Activated CD4-positive, alpha-beta T cell treated with anti-CD3 and anti-CD28 coated beads for 36 hours (primary cell): ENCODE measurements at regions not wholly inside any gene's neighbourhood (a gene's known extent, or its start where the extent isn't known, plus 50 kb on each side); places are given as distances from the start of the nearest gene placed in this dataset.
A peak's percentile ranks its signal among the peaks of the same experiment; 100 is the strongest.
"Not testable (repeated sequence)": the region's sequence is repeated elsewhere in the genome, so short reads cannot be mapped to it uniquely, and the experiment has no call there.

Source experiments
- ATAC-seq: fragments of 200-7000 bp; cut with Tn5 transposase; one replicate; pipeline ENCODE4 v1.10.0; 2021; ENCODE audit warnings: mild to moderate bottlenecking, moderate library complexity
- CTCF ChIA-PET: fragments of 350-600 bp; sonication (Branson Sonifier 250); formaldehyde crosslinking; loops from one replicate; lab custom pipeline; 2021; ENCODE audit warnings: antibody characterized with exemption; lab: Charles Lee
- POLR2A ChIA-PET: fragments of 350-600 bp; sonication (Branson Sonifier 250); formaldehyde crosslinking; loops from one replicate; lab custom pipeline; 2021; ENCODE audit warnings: antibody characterized with exemption, inconsistent platforms; lab: Charles Lee
- DNase-seq: peaks from one replicate; pipeline ENCODE4 v3.0.0-alpha.2; 2020
- H3K27ac Mint-ChIP-seq: one replicate; pipeline ENCODE4 v1.8.0; 2021; ENCODE audit warnings: mixed read lengths
- H3K27me3 Mint-ChIP-seq: one replicate; pipeline ENCODE4 v1.8.0; 2021; ENCODE audit warnings: mixed read lengths
- H3K36me3 Mint-ChIP-seq: one replicate; pipeline ENCODE4 v1.8.0; 2021; ENCODE audit warnings: low read depth, mixed read lengths
- H3K4me1 Mint-ChIP-seq: one replicate; pipeline ENCODE4 v1.8.0; 2021; ENCODE audit warnings: mixed read lengths
- H3K4me3 Mint-ChIP-seq: one replicate; pipeline ENCODE4 v1.8.0; 2021; ENCODE audit warnings: mild to moderate bottlenecking, moderate library complexity, mixed read lengths
- H3K9me3 Mint-ChIP-seq: one replicate; pipeline ENCODE4 v1.8.0; 2021; ENCODE audit warnings: low read depth, mixed read lengths
- intact Hi-C, 2 experiments: fragments of 100-400 bp; cut with DNase I in 1 of 2; cut with micrococcal nuclease in 1 of 2; formaldehyde crosslinking; loops; one replicate each; pipeline versions ENCODE4 v1.14.2 to v1.15.1; 2022 to 2024; cut with DNase I, micrococcal nuclease

DNA sequence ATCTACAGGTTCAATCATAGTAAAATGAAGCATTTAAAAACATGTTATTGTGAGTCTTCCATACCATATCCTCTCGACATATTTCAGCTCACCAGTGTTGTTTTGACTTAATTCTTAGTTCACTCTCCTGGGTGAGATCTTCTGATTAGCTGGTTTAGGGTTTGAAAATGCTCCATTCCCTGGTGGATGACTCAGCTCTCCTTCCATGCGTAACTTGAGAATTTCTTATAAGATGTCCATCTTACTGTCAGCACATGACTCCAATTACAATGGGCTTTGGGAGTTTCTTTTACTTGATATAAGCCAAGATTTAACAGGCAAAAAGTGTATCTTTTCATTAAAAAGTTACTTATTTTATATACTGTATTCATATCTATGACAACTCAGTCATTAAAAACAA, 476.5 kb downstream of the BRINP3 start:
- H3K27ac Mint-ChIP-seq = no peak overlapping the region
- DNase-seq = no peak
- no peak overlapping the region for H3K4me3 Mint-ChIP-seq
- intact Hi-C loops = no loop called here
- H3K9me3 Mint-ChIP-seq = peaks cover 2% of the 10 kb centered on the region
- no peaks in the 10 kb centered on the region for H3K36me3 Mint-ChIP-seq
- H3K4me1 Mint-ChIP-seq = no peaks in the 10 kb centered on the region
- CTCF ChIA-PET = no interaction called here
- ATAC-seq = no peak
- POLR2A ChIA-PET = no interaction called here
- no peaks in the 10 kb centered on the region for H3K27me3 Mint-ChIP-seq

- DNase-seq (no peak), ATAC-seq (no peak)
- no peaks in the 10 kb centered on the region for H3K4me1 Mint-ChIP-seq
- no peaks in the 10 kb centered on the region for H3K27me3 Mint-ChIP-seq
- H3K9me3 Mint-ChIP-seq = peaks cover 5% of the 10 kb centered on the region
- H3K4me3 Mint-ChIP-seq = no peak overlapping the region
- H3K36me3 Mint-ChIP-seq = no peaks in the 10 kb centered on the region
- H3K27ac Mint-ChIP-seq = no peak overlapping the region
- CTCF ChIA-PET = no interaction called here
- POLR2A ChIA-PET = no interaction called here
- intact Hi-C loops = no loop called here
Measured at GRCh38 chr1:190003376-190003775, 474.3 kb downstream of the BRINP3 start.

DNA sequence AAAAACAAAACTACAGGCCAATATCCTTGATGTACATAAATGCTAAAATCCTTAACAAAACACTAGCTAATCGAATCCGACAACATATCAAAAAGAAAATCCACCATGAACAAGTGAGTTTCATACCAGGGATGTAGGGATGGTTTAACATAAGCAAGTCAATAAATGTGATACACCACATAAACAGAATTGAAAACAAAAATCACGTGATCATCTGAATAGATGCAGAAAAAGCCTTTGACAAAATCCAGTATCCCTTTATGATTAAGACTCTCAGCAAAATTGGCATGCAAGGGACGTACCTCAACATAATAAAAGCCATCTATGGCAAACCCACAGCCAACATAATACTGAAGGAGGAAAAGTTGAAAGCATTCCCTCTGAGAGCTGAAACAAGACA, 466.1 kb downstream of the BRINP3 start:
- no peak for DNase-seq
- CTCF ChIA-PET = no interaction called here
- Mint-ChIP-seq H3K27me3 (no peaks in the 10 kb centered on the region), H3K36me3 (no peaks in the 10 kb centered on the region), H3K4me3 (no peak overlapping the region), H3K9me3 (peaks cover 22% of the 10 kb centered on the region), H3K27ac (no peak overlapping the region), H3K4me1 (no peaks in the 10 kb centered on the region)
- intact Hi-C loops = no loop called here
- ATAC-seq = no peak
- POLR2A ChIA-PET = no interaction called here

DNA sequence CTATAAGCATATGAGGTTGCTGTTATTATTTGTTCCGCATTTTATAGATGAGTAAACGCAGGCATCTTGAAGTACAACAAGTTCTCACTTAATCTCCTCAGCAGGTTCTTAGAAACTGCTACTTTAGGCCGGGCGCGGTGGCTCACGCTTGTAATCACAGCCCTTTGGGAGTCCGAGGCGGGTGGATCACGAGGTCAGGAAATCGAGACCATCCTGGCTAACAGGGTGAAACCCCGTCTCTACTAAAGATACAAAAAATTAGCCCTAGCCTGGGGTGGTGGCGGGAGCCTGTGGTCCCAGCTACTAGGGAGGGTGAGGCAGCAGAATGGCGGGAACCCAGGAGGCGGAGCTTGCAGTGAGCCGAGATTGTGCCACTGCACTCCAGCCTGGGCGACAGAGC, 458.5 kb downstream of the BRINP3 start:
- H3K27ac Mint-ChIP-seq, CTCF ChIA-PET, ATAC-seq, H3K4me3 Mint-ChIP-seq, H3K9me3 Mint-ChIP-seq, intact Hi-C loops, POLR2A ChIA-PET, H3K27me3 Mint-ChIP-seq, H3K4me1 Mint-ChIP-seq, H3K36me3 Mint-ChIP-seq: not testable (repeated sequence)
- DNase-seq = peak; percentile 2

DNA sequence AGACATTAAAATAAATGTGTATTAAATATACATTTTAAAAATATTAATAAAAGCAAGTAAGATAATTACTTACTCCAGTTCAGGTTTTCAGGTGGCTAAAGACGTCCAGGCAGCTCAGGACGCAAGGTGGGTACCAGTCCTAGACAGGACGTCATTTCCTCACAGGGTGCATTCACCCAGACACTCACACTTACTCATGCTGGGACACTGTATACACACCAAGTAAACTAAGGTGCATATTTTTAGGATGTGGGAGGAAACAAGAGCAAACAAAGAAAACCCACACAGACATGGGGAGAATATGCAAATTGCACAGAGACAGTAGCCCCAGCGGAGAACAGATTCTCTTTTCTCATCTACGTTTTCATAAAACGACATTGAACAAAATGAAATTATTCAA, 457.9 kb downstream of the BRINP3 start:
- POLR2A ChIA-PET = no interaction called here
- H3K36me3 Mint-ChIP-seq = no peaks in the 10 kb centered on the region

GRCh38 chr1:190022709-190023108, 455.0 kb downstream of the BRINP3 start:
- intact Hi-C loops = no loop called here
- no peaks in the 10 kb centered on the region for H3K27me3 Mint-ChIP-seq

More for the DNA sequence above, 457.9 kb downstream of the BRINP3 start:
- no peaks in the 10 kb centered on the region for H3K4me1 Mint-ChIP-seq
- H3K4me3 Mint-ChIP-seq = no peak overlapping the region
- peaks cover 7% of the 10 kb centered on the region for H3K9me3 Mint-ChIP-seq
- ATAC-seq (no peak), DNase-seq (no peak)
- CTCF ChIA-PET = no interaction called here
- no peaks in the 10 kb centered on the region for H3K27me3 Mint-ChIP-seq
- H3K27ac Mint-ChIP-seq = no peak overlapping the region
- intact Hi-C loops = no loop called here

DNA sequence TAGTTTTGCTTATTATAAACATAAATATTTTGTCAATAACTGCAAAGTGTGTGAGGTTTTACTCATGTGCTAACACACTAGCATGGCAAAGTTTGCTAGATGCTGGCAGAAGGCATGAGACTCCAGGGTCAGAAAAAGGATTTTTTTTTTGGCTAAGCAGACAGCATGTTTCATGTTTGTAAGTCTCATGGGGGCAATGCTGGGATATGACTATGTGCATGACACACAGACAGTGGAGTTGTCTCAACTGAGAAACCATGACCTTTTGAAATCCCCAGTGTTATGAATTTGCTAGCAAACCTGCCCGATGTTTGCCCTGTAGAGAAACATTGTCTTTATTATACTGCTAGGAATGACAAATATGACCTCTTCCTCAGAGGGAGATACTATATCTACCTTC, 448.2 kb downstream of the BRINP3 start:
- H3K27ac Mint-ChIP-seq = no peak overlapping the region
- no peaks in the 10 kb centered on the region for H3K4me1 Mint-ChIP-seq
- no peak overlapping the region for H3K4me3 Mint-ChIP-seq
- ChIA-PET CTCF (no interaction called here), POLR2A (no interaction called here)
- peaks cover 1% of the 10 kb centered on the region for H3K9me3 Mint-ChIP-seq
- intact Hi-C loops = no loop called here
- no peaks in the 10 kb centered on the region for H3K36me3 Mint-ChIP-seq
- ATAC-seq (no peak), DNase-seq (no peak)
- no peaks in the 10 kb centered on the region for H3K27me3 Mint-ChIP-seq

More at GRCh38 chr1:190022709-190023108, 455.0 kb downstream of the BRINP3 start:
- POLR2A ChIA-PET = no interaction called here
- Mint-ChIP-seq H3K4me1 (no peaks in the 10 kb centered on the region), H3K4me3 (no peak overlapping the region), H3K27ac (no peak overlapping the region), H3K9me3 (peaks cover 7% of the 10 kb centered on the region), H3K36me3 (no peaks in the 10 kb centered on the region)
- CTCF ChIA-PET = no interaction called here
- ATAC-seq (no peak), DNase-seq (no peak)

- no peak for ATAC-seq
- DNase-seq = no peak
- Mint-ChIP-seq H3K27ac (no peak overlapping the region), H3K4me1 (no peaks in the 10 kb centered on the region), H3K36me3 (no peaks in the 10 kb centered on the region), H3K4me3 (no peak overlapping the region), H3K27me3 (no peaks in the 10 kb centered on the region), H3K9me3 (peaks cover 14% of the 10 kb centered on the region)
- intact Hi-C loops = no loop called here
- ChIA-PET CTCF (no interaction called here), POLR2A (no interaction called here)
Measured at GRCh38 chr1:190043655-190044054, 434.0 kb downstream of the BRINP3 start.

- no peaks in the 10 kb centered on the region for H3K36me3 Mint-ChIP-seq
Measured at GRCh38 chr1:190046231-190046630, 431.4 kb downstream of the BRINP3 start.

More at GRCh38 chr1:190046231-190046630, 431.4 kb downstream of the BRINP3 start:
- no peak overlapping the region for H3K27ac Mint-ChIP-seq
- H3K9me3 Mint-ChIP-seq = peaks cover 9% of the 10 kb centered on the region
- ChIA-PET CTCF (no interaction called here), POLR2A (no interaction called here)
- intact Hi-C loops = no loop called here
- H3K27me3 Mint-ChIP-seq = no peaks in the 10 kb centered on the region
- ATAC-seq = no peak
- no peaks in the 10 kb centered on the region for H3K4me1 Mint-ChIP-seq
- no peak for DNase-seq
- H3K4me3 Mint-ChIP-seq = no peak overlapping the region
